ENCODE measurements at regions not wholly inside any gene's neighbourhood (a gene's known extent, or its start where the extent isn't known, plus 50 kb on each side); places are given as distances from the start of the nearest gene placed in this dataset.

DNA sequence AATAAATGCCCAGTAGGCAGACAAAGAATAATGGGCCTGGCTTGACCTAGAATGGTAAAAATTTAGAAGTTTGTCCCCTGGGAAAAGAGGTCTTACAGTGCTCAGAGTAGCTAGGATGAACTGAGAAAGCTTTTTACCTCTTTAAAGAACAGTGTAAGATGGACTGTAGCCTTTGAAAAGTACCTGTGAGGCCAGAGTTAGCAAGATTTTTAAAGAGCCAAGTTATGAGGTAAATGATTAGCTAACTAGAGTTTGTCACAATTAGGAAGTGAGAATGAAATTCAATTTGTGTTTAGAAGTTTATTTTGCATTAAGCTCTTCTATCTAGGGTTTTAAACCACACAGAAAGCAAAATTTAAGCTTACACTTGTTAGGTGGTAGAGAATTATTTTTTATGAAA, 480.9 kb downstream of the ZIC1 start:
- Histone ChIP-seq H3K27me3 (no peaks in the 10 kb centered on the region), H3K4me1 (no peaks in the 10 kb centered on the region), H3K36me3 (no peaks in the 10 kb centered on the region), H3K27ac (no peak overlapping the region), H3K9me3 (no peaks in the 10 kb centered on the region), H3K4me3 (no peak overlapping the region)
- no peak for TF ChIP-seq EP300 (IDR thresholded peaks at IDR 0.05)
- no peak for TF ChIP-seq CTCF (IDR thresholded peaks at IDR 0.05)
- no peak for TF ChIP-seq POLR2AphosphoS5 (IDR thresholded peaks at IDR 0.05)
- no peak for TF ChIP-seq POLR2A (IDR thresholded peaks at IDR 0.05)
- ATAC-seq = no peak

GRCh38 chr3:147895509-147895908, 486.3 kb downstream of the ZIC1 start:
- ATAC-seq = no peak
- Histone ChIP-seq H3K4me1 (no peaks in the 10 kb centered on the region), H3K27ac (no peak overlapping the region), H3K9me3 (no peaks in the 10 kb centered on the region), H3K4me3 (no peak overlapping the region), H3K27me3 (no peaks in the 10 kb centered on the region), H3K36me3 (no peaks in the 10 kb centered on the region)
- WGBS, 2 donors (ENCODE audit: low coverage in 1 of 2) = 83 to 100% methylated on average over 1 of the region's 1 CpG
- no peak for TF ChIP-seq POLR2AphosphoS5 (IDR thresholded peaks at IDR 0.05)
- no peak for TF ChIP-seq EP300 (IDR thresholded peaks at IDR 0.05)
- no peak for TF ChIP-seq CTCF (IDR thresholded peaks at IDR 0.05)
- TF ChIP-seq POLR2A (IDR thresholded peaks at IDR 0.05) = no peak

DNA sequence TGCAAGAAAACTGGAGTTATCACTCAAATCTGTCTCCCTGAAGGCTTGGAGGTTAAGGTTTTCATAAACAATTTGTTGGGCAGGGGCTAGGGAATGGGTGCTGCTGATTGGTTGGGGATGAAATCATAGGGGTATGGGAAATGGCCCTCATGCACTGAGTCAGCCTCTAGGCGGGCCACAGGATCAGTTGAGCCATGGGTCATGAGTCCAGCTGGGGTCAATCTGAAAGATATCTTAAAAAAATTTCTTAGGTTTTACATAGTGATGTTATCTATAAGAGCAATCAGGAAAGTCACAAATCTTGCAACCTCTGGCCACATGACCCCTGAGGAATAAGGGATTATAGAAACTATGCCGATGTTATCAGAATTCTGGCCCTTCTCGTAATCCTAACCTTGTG, 491.7 kb downstream of the ZIC1 start:
- WGBS, 2 donors (ENCODE audit: low coverage in 1 of 2) = 86 to 91% methylated on average over 3 of the region's 3 CpGs
- H3K36me3 ChIP-seq = no peaks in the 10 kb centered on the region
- H3K4me3 ChIP-seq = no peak overlapping the region
- peaks cover 0 to 4% (median 0%) of the 10 kb centered on the region in 3 donors for H3K9me3 ChIP-seq
- H3K4me1 ChIP-seq = no peaks in the 10 kb centered on the region
- H3K27me3 ChIP-seq = no peaks in the 10 kb centered on the region
- no peak for TF ChIP-seq EP300 (IDR thresholded peaks at IDR 0.05)
- no peak for TF ChIP-seq CTCF (IDR thresholded peaks at IDR 0.05)
- no peak for TF ChIP-seq POLR2AphosphoS5 (IDR thresholded peaks at IDR 0.05)
- TF ChIP-seq POLR2A (IDR thresholded peaks at IDR 0.05) = no peak
- no peak for ATAC-seq
- H3K27ac ChIP-seq = no peak overlapping the region

DNA sequence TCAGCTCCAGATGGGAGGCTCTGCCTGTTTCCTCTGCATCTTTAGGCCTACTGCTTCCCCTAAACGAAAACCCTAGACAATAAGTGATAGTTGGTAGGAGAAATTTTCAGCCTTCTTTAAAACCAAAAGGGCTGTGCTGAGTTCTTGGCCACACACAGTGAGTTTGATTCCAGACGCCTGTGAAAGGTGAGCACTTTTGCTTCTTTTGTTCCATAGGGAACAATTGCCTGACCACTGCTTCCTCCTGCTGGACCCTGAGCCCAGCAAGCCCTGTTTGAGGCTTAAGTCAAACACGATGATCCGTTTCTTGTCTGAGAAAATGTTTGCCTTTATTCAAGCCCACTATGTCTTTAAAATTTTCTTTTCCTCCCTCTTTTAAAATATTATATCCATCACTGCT, 493.9 kb downstream of the ZIC1 start:
- H3K36me3 ChIP-seq = no peaks in the 10 kb centered on the region
- no peak overlapping the region for H3K27ac ChIP-seq
- TF ChIP-seq CTCF (IDR thresholded peaks at IDR 0.05) (no peak), EP300 (IDR thresholded peaks at IDR 0.05) (no peak), POLR2AphosphoS5 (IDR thresholded peaks at IDR 0.05) (no peak), POLR2A (IDR thresholded peaks at IDR 0.05) (no peak)
- no peak overlapping the region for H3K4me3 ChIP-seq
- ATAC-seq = no peak
- peaks cover 0 to 4% (median 0%) of the 10 kb centered on the region in 3 donors for H3K9me3 ChIP-seq
- WGBS, 2 donors (ENCODE audit: low coverage in 1 of 2) = 27 to 43% methylated on average over 4 of the region's 4 CpGs
- H3K27me3 ChIP-seq = no peaks in the 10 kb centered on the region
- H3K4me1 ChIP-seq = no peaks in the 10 kb centered on the region

DNA sequence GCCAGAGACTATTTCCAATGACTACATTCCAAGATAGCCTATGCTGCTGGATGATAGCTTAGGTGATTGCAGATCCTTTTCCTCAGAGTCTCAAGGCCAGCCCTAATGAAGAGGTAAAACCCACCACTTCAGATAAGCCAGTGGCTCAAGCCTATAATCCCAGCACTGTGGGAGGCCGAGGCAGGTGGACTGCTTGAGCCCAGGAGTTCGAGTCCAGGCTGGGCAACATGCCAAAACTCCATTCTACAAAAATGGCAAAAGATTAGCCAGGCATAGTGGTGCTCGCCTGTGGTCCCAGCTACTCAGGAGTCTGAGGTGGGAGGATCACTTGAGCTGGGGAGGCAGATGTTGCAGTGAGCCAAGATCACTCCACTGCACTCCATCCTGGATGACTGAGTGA, 495.3 kb downstream of the ZIC1 start:
- H3K4me3 ChIP-seq = no peak overlapping the region
- no peaks in the 10 kb centered on the region for H3K4me1 ChIP-seq
- ATAC-seq = no peak
- peaks cover 0 to 4% (median 0%) of the 10 kb centered on the region in 3 donors for H3K9me3 ChIP-seq
- no peak overlapping the region for H3K27ac ChIP-seq
- TF ChIP-seq CTCF (IDR thresholded peaks at IDR 0.05) = no peak
- TF ChIP-seq EP300 (IDR thresholded peaks at IDR 0.05) = no peak
- TF ChIP-seq POLR2A (IDR thresholded peaks at IDR 0.05) = no peak
- TF ChIP-seq POLR2AphosphoS5 (IDR thresholded peaks at IDR 0.05) = no peak
- WGBS, 2 donors (ENCODE audit: low coverage in 1 of 2) = 100% methylated on average over 1 of the region's 3 CpGs
- no peaks in the 10 kb centered on the region for H3K36me3 ChIP-seq
- H3K27me3 ChIP-seq = no peaks in the 10 kb centered on the region

All from gastroesophageal sphincter (tissue), 4 donors.